ENCODE measurements at regions not wholly inside any gene's neighbourhood (a gene's known extent, or its start where the extent isn't known, plus 50 kb on each side); places are given as distances from the start of the nearest gene placed in this dataset.
"Not testable (repeated sequence)": the region's sequence is repeated elsewhere in the genome, so short reads cannot be mapped to it uniquely, and the experiment has no call there.

GRCh38 chr3:187889601-187890404, 144.5 kb upstream of the BCL6 start:
- no peak overlapping the region for H3K4me3 ChIP-seq
- no peak for DNase-seq
- H3K27me3 ChIP-seq (ENCODE audit: insufficient read depth, low read depth), result no peaks in the 10 kb centered on the region
- no peaks in the 10 kb centered on the region for H3K36me3 ChIP-seq (ENCODE audit: low read depth)
- peak overlapping the region; percentile 26 for H3K4me2 ChIP-seq
- no peaks in the 10 kb centered on the region for H3K9me2 ChIP-seq (ENCODE audit: insufficient read depth)
- H3K9me3 ChIP-seq (ENCODE audit: insufficient read depth, low read depth), result no peaks in the 10 kb centered on the region; the same call in 1 of the 2 replicates
- H3K79me2 ChIP-seq (ENCODE audit: low read depth), result no peaks in the 10 kb centered on the region
- no peak overlapping the region for H2AFZ ChIP-seq
- POLR2A ChIA-PET (ENCODE audit: unreplicated experiment), result interaction anchor here (0.6 to 0.7 kb wide), 2 partner anchors 82 to 130 kb away, joined by 4 read pairs; no protein-coding TSS in a partner anchor
- CTCF ChIA-PET, result no interaction called here
- H3K27ac ChIP-seq, result no peak overlapping the region
- H3F3A ChIP-seq (ENCODE audit: insufficient read depth, low read depth), result peaks cover 10% of the 10 kb centered on the region; the same call in 1 of the 2 replicates
- no peaks in the 10 kb centered on the region for H4K20me1 ChIP-seq (ENCODE audit: insufficient read depth)
- intact Hi-C loops (cut with micrococcal nuclease; ENCODE audit: unreplicated experiment), result no loop called here
- BruUV-seq (replicated peaks), result no TSS peak
- TF ChIP-seq EZH2 (IDR thresholded peaks at IDR 0.05; ENCODE audit: low read depth) (no peak), CTCF (conservative IDR thresholded peaks at IDR 0.05) (no peak)
- H3K4me1 ChIP-seq (replicated peaks; ENCODE audit: insufficient read depth), result peaks cover 16% of the 10 kb centered on the region

GRCh38 chr3:187890405-187890752, 145.1 kb upstream of the BCL6 start:
- H3K79me2 ChIP-seq (ENCODE audit: low read depth); POLR2A ChIA-PET (ENCODE audit: unreplicated experiment); H2AFZ ChIP-seq; H3K4me3 ChIP-seq; H3K27me3 ChIP-seq (ENCODE audit: insufficient read depth, low read depth); BruUV-seq (replicated peaks); H3K27ac ChIP-seq; H3K9me3 ChIP-seq (ENCODE audit: insufficient read depth, low read depth); H3K36me3 ChIP-seq (ENCODE audit: low read depth); DNase-seq; H3K9me2 ChIP-seq (ENCODE audit: insufficient read depth); H3K4me2 ChIP-seq; H4K20me1 ChIP-seq (ENCODE audit: insufficient read depth); CTCF ChIA-PET; intact Hi-C loops (cut with micrococcal nuclease; ENCODE audit: unreplicated experiment): not testable (repeated sequence)
- peaks cover 10% of the 10 kb centered on the region; the same call in 1 of the 2 replicates for H3F3A ChIP-seq (ENCODE audit: insufficient read depth, low read depth)
- H3K4me1 ChIP-seq (replicated peaks; ENCODE audit: insufficient read depth), result peaks cover 16% of the 10 kb centered on the region

- intact Hi-C loops (cut with micrococcal nuclease; ENCODE audit: unreplicated experiment), result no loop called here
- no peaks in the 10 kb centered on the region; the same call in 1 of the 2 replicates for H3K9me3 ChIP-seq (ENCODE audit: insufficient read depth, low read depth)
- POLR2A ChIA-PET (ENCODE audit: unreplicated experiment), result no interaction called here
- H3K4me2 ChIP-seq, result no peak overlapping the region
- H3F3A ChIP-seq (ENCODE audit: insufficient read depth, low read depth), result no peaks in the 10 kb centered on the region
- no peaks in the 10 kb centered on the region for H3K9me2 ChIP-seq (ENCODE audit: insufficient read depth)
- H2AFZ ChIP-seq, result no peak overlapping the region
- H3K4me3 ChIP-seq, result no peak overlapping the region
- no TSS peak for BruUV-seq (replicated peaks)
- no peak for TF ChIP-seq CTCF (conservative IDR thresholded peaks at IDR 0.05)
- TF ChIP-seq EZH2 (IDR thresholded peaks at IDR 0.05; ENCODE audit: low read depth), result no peak
- H3K4me1 ChIP-seq (replicated peaks; ENCODE audit: insufficient read depth), result no peaks in the 10 kb centered on the region
- DNase-seq, result no peak
- H3K79me2 ChIP-seq (ENCODE audit: low read depth), result no peaks in the 10 kb centered on the region
- CTCF ChIA-PET, result no interaction called here
- H4K20me1 ChIP-seq (ENCODE audit: insufficient read depth), result no peaks in the 10 kb centered on the region
- no peaks in the 10 kb centered on the region for H3K27me3 ChIP-seq (ENCODE audit: insufficient read depth, low read depth)
- no peak overlapping the region for H3K27ac ChIP-seq
- H3K36me3 ChIP-seq (ENCODE audit: low read depth), result no peaks in the 10 kb centered on the region
These were observed 151.4 kb upstream of the BCL6 start for GRCh38 chr3:187896646-187897045.

All from PC-9 (cell line).